ENCODE measurements at regions not wholly inside any gene's neighbourhood (a gene's known extent, or its start where the extent isn't known, plus 50 kb on each side); places are given as distances from the start of the nearest gene placed in this dataset.

DNA sequence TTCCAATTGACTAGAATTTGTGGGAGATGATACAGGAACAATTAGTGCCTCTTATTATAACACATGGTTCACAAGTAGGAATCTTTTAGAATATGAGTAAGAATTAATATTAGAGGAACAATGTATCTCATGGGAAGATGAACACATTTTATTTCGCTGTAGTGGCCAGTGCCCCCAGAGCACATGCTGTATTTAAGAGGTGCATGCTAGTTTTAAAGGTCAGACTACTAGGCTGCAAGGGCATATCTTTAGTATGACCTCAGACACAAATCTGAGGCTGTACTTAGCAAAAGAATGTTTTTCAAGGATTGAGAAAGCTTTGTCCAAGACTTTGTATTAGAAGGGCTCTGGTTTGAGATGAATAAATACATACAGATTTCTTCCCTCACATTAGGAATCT is 586.9 kb downstream of the CCER1 start:
- TF ChIP-seq, protein P1, sequence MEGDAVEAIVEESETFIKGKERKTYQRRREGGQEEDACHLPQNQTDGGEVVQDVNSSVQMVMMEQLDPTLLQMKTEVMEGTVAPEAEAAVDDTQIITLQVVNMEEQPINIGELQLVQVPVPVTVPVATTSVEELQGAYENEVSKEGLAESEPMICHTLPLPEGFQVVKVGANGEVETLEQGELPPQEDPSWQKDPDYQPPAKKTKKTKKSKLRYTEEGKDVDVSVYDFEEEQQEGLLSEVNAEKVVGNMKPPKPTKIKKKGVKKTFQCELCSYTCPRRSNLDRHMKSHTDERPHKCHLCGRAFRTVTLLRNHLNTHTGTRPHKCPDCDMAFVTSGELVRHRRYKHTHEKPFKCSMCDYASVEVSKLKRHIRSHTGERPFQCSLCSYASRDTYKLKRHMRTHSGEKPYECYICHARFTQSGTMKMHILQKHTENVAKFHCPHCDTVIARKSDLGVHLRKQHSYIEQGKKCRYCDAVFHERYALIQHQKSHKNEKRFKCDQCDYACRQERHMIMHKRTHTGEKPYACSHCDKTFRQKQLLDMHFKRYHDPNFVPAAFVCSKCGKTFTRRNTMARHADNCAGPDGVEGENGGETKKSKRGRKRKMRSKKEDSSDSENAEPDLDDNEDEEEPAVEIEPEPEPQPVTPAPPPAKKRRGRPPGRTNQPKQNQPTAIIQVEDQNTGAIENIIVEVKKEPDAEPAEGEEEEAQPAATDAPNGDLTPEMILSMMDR (conservative IDR thresholded peaks at IDR 0.05; ENCODE audit: control insufficient read depth, insufficient read depth, low read depth, low read length): no peak
- no peak for DNase-seq (ENCODE audit: low read depth)
- no peak overlapping the region for H3K4me3 ChIP-seq (ENCODE audit: control insufficient read depth, low read depth, low read length)

DNA sequence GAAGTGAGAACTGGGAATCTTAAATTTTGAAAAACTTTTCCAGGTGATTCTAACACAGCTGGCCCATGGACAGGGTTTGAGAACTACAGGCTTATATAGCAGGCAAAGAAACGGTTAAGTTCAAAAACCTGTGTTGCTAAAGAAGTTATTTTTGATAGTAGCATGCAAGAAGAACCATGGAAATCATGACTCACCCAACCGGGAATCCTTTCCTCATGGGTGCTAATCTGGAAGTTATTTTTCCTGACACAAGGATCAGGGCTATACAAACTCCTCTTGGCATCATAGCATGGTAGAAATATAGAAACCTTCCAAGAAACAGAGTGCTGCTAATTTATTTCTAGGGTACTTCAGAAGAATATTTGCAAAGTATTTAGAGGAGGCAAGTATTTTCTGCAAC is 588.7 kb downstream of the CCER1 start:
- H3K4me3 ChIP-seq (ENCODE audit: control insufficient read depth, low read depth, low read length): no peak overlapping the region
- TF ChIP-seq, protein P1 (conservative IDR thresholded peaks at IDR 0.05; ENCODE audit: control insufficient read depth, insufficient read depth, low read depth, low read length): no peak
- DNase-seq (ENCODE audit: low read depth): peak; percentile 68

DNA sequence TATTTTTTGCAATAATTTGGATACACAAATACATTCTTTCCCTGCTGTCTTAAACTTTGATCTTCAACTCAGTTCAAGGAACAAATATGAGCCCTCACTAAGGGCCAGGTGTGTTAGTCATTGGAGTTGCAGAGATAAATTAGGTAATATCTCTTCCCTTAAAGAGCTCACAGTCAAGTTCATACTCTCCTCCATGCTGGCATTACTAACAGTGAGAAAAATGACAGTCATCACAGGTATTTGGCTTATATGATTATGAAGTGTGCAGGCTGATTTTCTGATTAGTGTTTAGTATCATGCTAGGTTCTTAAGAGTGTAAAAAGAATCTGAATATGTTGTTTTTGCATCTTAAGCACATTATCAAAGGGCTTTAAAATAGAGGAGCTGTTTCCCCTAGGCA is 594.7 kb downstream of the CCER1 start:
- DNase-seq (ENCODE audit: low read depth): no peak
- no peak overlapping the region for H3K4me3 ChIP-seq (ENCODE audit: control insufficient read depth, low read depth, low read length)
- TF ChIP-seq, protein P1 (conservative IDR thresholded peaks at IDR 0.05; ENCODE audit: control insufficient read depth, insufficient read depth, low read depth, low read length): no peak

DNA sequence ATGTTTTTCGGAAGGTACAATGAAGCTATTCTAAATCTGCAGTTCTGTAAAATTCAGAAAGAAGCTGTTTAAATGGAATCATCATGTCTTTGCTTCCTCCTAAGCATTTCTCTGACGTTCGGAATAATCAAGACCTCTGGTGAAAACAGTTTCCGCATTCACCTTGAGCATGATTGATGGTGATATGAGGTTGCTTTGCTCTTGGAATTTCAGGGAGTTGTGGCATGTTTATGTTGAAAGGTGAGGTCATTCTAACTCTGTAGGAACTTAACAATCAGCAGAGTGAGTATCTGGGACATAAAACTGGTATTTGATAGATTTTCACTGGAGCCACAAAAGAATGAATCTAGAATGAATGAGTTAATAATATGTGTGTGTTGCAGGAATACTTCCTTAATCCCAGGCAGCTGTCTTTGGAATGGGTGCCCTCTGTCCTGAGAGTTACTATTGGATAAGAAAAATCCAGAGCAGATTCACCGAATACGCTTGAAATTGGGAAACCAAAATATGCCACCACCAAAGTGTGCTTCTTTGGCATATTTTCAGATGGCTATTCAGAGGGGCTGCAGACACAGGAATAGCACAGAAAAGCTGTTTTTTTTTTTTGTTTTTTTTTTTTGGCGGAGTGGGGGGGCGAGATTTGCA is 599.1 kb downstream of the CCER1 start:
- H3K4me3 ChIP-seq (ENCODE audit: control insufficient read depth, low read depth, low read length): no peak overlapping the region
- TF ChIP-seq, protein P1 (conservative IDR thresholded peaks at IDR 0.05; ENCODE audit: control insufficient read depth, insufficient read depth, low read depth, low read length): no peak
- no peak for DNase-seq (ENCODE audit: low read depth)

DNA sequence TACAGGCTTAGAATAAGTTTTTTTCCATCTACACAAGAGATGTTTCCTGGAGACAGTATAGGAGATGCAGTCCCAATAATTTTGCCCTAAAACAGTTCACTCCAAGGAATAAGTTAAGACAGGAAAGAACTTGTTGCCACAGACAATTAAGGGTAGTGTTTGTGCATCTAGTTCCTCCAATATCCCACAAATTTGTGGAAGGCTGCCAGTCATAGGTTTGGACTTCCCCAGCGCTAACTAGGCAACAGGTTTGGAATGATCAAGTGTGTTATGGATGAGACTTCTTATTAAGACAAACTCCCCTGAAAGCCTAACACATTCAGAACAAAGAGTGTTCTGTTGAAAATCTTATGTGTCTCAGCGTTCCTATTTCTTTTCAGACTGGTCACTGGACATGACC is 611.0 kb downstream of the CCER1 start:
- TF ChIP-seq, protein P1 (conservative IDR thresholded peaks at IDR 0.05; ENCODE audit: control insufficient read depth, insufficient read depth, low read depth, low read length): no peak
- H3K4me3 ChIP-seq (ENCODE audit: control insufficient read depth, low read depth, low read length): no peak overlapping the region
- no peak for DNase-seq (ENCODE audit: low read depth)

DNA sequence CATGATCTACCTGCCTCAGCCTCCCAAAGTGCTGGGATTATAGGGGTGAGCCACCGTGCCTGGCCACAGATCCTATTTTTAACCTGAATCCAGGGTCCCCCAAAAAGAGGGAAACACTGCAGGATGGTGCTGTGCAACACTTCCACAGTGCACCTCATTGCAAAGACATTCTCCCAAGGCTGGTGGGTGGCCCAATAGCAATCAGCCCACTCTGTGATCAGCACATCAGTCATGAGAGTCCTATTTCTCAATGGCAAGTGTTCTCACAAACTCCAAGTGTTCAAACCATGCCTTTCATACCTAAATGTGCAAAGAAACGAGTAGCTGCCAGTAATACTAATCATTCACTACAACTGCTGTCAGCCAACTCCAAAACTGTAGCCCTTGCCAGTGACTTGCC is 612.9 kb downstream of the CCER1 start:
- DNase-seq (ENCODE audit: low read depth): no peak
- no peak overlapping the region for H3K4me3 ChIP-seq (ENCODE audit: control insufficient read depth, low read depth, low read length)
- TF ChIP-seq, protein P1 (conservative IDR thresholded peaks at IDR 0.05; ENCODE audit: control insufficient read depth, insufficient read depth, low read depth, low read length): no peak

DNA sequence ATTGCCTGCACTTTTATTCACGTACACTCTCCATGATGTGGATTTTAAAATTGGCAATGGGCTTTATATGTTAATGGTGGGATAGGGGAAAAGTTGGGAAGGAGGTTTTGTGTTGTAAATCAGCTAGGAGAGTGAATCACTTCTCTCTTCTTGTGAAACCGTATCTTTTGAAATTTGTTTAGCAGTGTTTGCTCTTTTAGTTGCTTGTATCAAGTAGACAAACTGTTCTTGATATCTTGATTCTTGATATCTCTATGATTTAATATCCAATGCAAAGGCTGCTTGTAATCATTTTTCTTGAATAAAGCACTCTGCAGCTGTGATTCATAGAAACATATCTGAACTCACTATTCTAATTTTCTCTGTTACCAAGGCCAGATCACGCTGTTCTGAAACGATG is 615.1 kb downstream of the CCER1 start:
- TF ChIP-seq, protein P1 (conservative IDR thresholded peaks at IDR 0.05; ENCODE audit: control insufficient read depth, insufficient read depth, low read depth, low read length): no peak
- no peak for DNase-seq (ENCODE audit: low read depth)
- H3K4me3 ChIP-seq (ENCODE audit: control insufficient read depth, low read depth, low read length): no peak overlapping the region

All from fibroblast of mammary gland (primary cell).